Stimulated activated naive CD8-positive, alpha-beta T cell treated with anti-CD3 and anti-CD28 coated beads, Interleukin-15, Interleukin-2, amounts not matched to agents 100 ng/mL and 50 ng/mL, for 24 hours (primary cell): ENCODE measurements at regions not wholly inside any gene's neighbourhood (a gene's known extent, or its start where the extent isn't known, plus 50 kb on each side); places are given as distances from the start of the nearest gene placed in this dataset.
"Not testable (repeated sequence)": the region's sequence is repeated elsewhere in the genome, so short reads cannot be mapped to it uniquely, and the experiment has no call there.

Experiments
- H3K27ac Mint-ChIP-seq: one replicate; pipeline ENCODE4 v1.8.0; 2021; ENCODE audit warnings: mild to moderate bottlenecking, mixed read lengths
- H3K27me3 Mint-ChIP-seq: one replicate; pipeline ENCODE4 v1.8.0; 2021; ENCODE audit warnings: mixed read lengths
- H3K36me3 Mint-ChIP-seq: one replicate; pipeline ENCODE4 v1.8.0; 2021; ENCODE audit warnings: low read depth, mixed read lengths
- H3K4me1 Mint-ChIP-seq: one replicate; pipeline ENCODE4 v1.8.0; 2021; ENCODE audit warnings: low read depth, mixed read lengths
- H3K4me3 Mint-ChIP-seq: one replicate; pipeline ENCODE4 v1.8.0; 2021; ENCODE audit warnings: mild to moderate bottlenecking, mixed read lengths
- H3K9me3 Mint-ChIP-seq: one replicate; pipeline ENCODE4 v1.8.0; 2021; ENCODE audit warnings: mixed read lengths

- Mint-ChIP-seq H3K27ac (peak overlapping the region; percentile 26), H3K4me1 (peaks cover 61% of the 10 kb centered on the region), H3K27me3 (peaks cover 10% of the 10 kb centered on the region)
These were observed 201.8 kb upstream of the CDKN2B start for GRCh38 chr9:22210936-22211335.

GRCh38 chr9:22211588-22212360, 202.7 kb upstream of the CDKN2B start:
- Mint-ChIP-seq H3K4me3 (no peak overlapping the region), H3K4me1 (peaks cover 59% of the 10 kb centered on the region), H3K27me3 (peaks cover 15% of the 10 kb centered on the region), H3K27ac (no peak overlapping the region), H3K36me3 (no peaks in the 10 kb centered on the region), H3K9me3 (no peaks in the 10 kb centered on the region)

More at GRCh38 chr9:22210936-22211335, 201.8 kb upstream of the CDKN2B start:
- Mint-ChIP-seq H3K36me3 (no peaks in the 10 kb centered on the region), H3K4me3 (peak overlapping the region; percentile 42), H3K9me3 (no peaks in the 10 kb centered on the region)

GRCh38 chr9:22214021-22214420, 204.9 kb upstream of the CDKN2B start:
- peaks cover 11% of the 10 kb centered on the region for H3K27me3 Mint-ChIP-seq
- H3K4me1 Mint-ChIP-seq, result peaks cover 46% of the 10 kb centered on the region
- no peaks in the 10 kb centered on the region for H3K9me3 Mint-ChIP-seq
- H3K27ac Mint-ChIP-seq, result no peak overlapping the region
- no peaks in the 10 kb centered on the region for H3K36me3 Mint-ChIP-seq
- H3K4me3 Mint-ChIP-seq, result no peak overlapping the region

- no peaks in the 10 kb centered on the region for H3K9me3 Mint-ChIP-seq
- H3K36me3 Mint-ChIP-seq, result no peaks in the 10 kb centered on the region
- H3K27me3 Mint-ChIP-seq, result peaks cover 11% of the 10 kb centered on the region
- no peak overlapping the region for H3K27ac Mint-ChIP-seq
- peaks cover 41% of the 10 kb centered on the region for H3K4me1 Mint-ChIP-seq
- no peak overlapping the region for H3K4me3 Mint-ChIP-seq
These were observed 205.5 kb upstream of the CDKN2B start for GRCh38 chr9:22214497-22215031.

- Mint-ChIP-seq H3K4me3 (no peak overlapping the region), H3K27me3 (peaks cover 11% of the 10 kb centered on the region), H3K27ac (no peak overlapping the region), H3K36me3 (no peaks in the 10 kb centered on the region), H3K9me3 (peaks cover 2% of the 10 kb centered on the region), H3K4me1 (peaks cover 32% of the 10 kb centered on the region)
These were observed 206.4 kb upstream of the CDKN2B start for GRCh38 chr9:22215521-22215920.

GRCh38 chr9:22216730-22217172, 207.6 kb upstream of the CDKN2B start:
- no peak overlapping the region for H3K4me3 Mint-ChIP-seq
- H3K36me3 Mint-ChIP-seq, result no peaks in the 10 kb centered on the region
- peaks cover 11% of the 10 kb centered on the region for H3K27me3 Mint-ChIP-seq
- peaks cover 7% of the 10 kb centered on the region for H3K9me3 Mint-ChIP-seq
- peaks cover 20% of the 10 kb centered on the region for H3K4me1 Mint-ChIP-seq
- no peak overlapping the region for H3K27ac Mint-ChIP-seq

GRCh38 chr9:22217254-22217653, 208.1 kb upstream of the CDKN2B start:
- no peak overlapping the region for H3K27ac Mint-ChIP-seq

GRCh38 chr9:22225856-22226255, 216.8 kb upstream of the CDKN2B start:
- H3K4me3 Mint-ChIP-seq, H3K4me1 Mint-ChIP-seq, H3K36me3 Mint-ChIP-seq, H3K9me3 Mint-ChIP-seq, H3K27ac Mint-ChIP-seq: not testable (repeated sequence)
- H3K27me3 Mint-ChIP-seq, result peaks cover 23% of the 10 kb centered on the region

More at GRCh38 chr9:22217254-22217653, 208.1 kb upstream of the CDKN2B start:
- Mint-ChIP-seq H3K27me3 (peaks cover 11% of the 10 kb centered on the region), H3K4me1 (peaks cover 15% of the 10 kb centered on the region), H3K36me3 (no peaks in the 10 kb centered on the region), H3K4me3 (no peak overlapping the region), H3K9me3 (peaks cover 7% of the 10 kb centered on the region)

- no peak overlapping the region for H3K27ac Mint-ChIP-seq
- H3K9me3 Mint-ChIP-seq, result peaks cover 12% of the 10 kb centered on the region
- no peaks in the 10 kb centered on the region for H3K36me3 Mint-ChIP-seq
- H3K4me3 Mint-ChIP-seq, result no peak overlapping the region
- H3K4me1 Mint-ChIP-seq, result no peaks in the 10 kb centered on the region
- H3K27me3 Mint-ChIP-seq, result peaks cover 43% of the 10 kb centered on the region
These were observed 218.6 kb upstream of the DMRTA1 start for GRCh38 chr9:22227986-22228385.

GRCh38 chr9:22228542-22228941, 218.1 kb upstream of the DMRTA1 start:
- H3K4me1 Mint-ChIP-seq, result no peaks in the 10 kb centered on the region
- no peak overlapping the region for H3K27ac Mint-ChIP-seq
- peaks cover 12% of the 10 kb centered on the region for H3K9me3 Mint-ChIP-seq
- H3K27me3 Mint-ChIP-seq, result peaks cover 41% of the 10 kb centered on the region
- no peaks in the 10 kb centered on the region for H3K36me3 Mint-ChIP-seq
- H3K4me3 Mint-ChIP-seq, result no peak overlapping the region

- Mint-ChIP-seq H3K9me3 (peaks cover 12% of the 10 kb centered on the region), H3K27me3 (peaks cover 43% of the 10 kb centered on the region), H3K27ac (no peak overlapping the region), H3K36me3 (no peaks in the 10 kb centered on the region), H3K4me3 (no peak overlapping the region), H3K4me1 (no peaks in the 10 kb centered on the region)
These were observed 217.6 kb upstream of the DMRTA1 start for GRCh38 chr9:22229069-22229468.

- H3K4me1 Mint-ChIP-seq, H3K4me3 Mint-ChIP-seq, H3K27ac Mint-ChIP-seq, H3K36me3 Mint-ChIP-seq: not testable (repeated sequence)
- Mint-ChIP-seq H3K9me3 (peaks cover 12% of the 10 kb centered on the region), H3K27me3 (peaks cover 42% of the 10 kb centered on the region)
These were observed 215.3 kb upstream of the DMRTA1 start for GRCh38 chr9:22231309-22231708.

- Mint-ChIP-seq H3K9me3 (peaks cover 12% of the 10 kb centered on the region), H3K36me3 (no peaks in the 10 kb centered on the region), H3K4me1 (peaks cover 16% of the 10 kb centered on the region), H3K27me3 (peaks cover 39% of the 10 kb centered on the region), H3K4me3 (no peak overlapping the region), H3K27ac (no peak overlapping the region)
These were observed 213.7 kb upstream of the DMRTA1 start for GRCh38 chr9:22232971-22233370.

GRCh38 chr9:22237497-22238363, 208.9 kb upstream of the DMRTA1 start:
- peaks cover 12% of the 10 kb centered on the region for H3K27me3 Mint-ChIP-seq
- no peaks in the 10 kb centered on the region for H3K9me3 Mint-ChIP-seq
- peaks cover 62% of the 10 kb centered on the region for H3K4me1 Mint-ChIP-seq
- no peaks in the 10 kb centered on the region for H3K36me3 Mint-ChIP-seq
- H3K27ac Mint-ChIP-seq, result peak overlapping the region; percentile 42
- H3K4me3 Mint-ChIP-seq, result no peak overlapping the region
